ENCODE measurements at regions not wholly inside any gene's neighbourhood (a gene's known extent, or its start where the extent isn't known, plus 50 kb on each side); places are given as distances from the start of the nearest gene placed in this dataset.

- Histone ChIP-seq H3K36me3 (ENCODE audit: insufficient read depth) (no peaks in the 10 kb centered on the region), H3K9ac (no peak overlapping the region), H3K4me2 (no peak overlapping the region), H4K20me1 (ENCODE audit: insufficient read depth) (no peaks in the 10 kb centered on the region), H3K4me1 (ENCODE audit: low read depth, poor library complexity, severe bottlenecking) (no peaks in the 10 kb centered on the region), H2AFZ (ENCODE audit: low read depth) (no peak overlapping the region), H3K27me3 (ENCODE audit: insufficient read depth, low read depth) (no peaks in the 10 kb centered on the region), H3K27ac (no peak overlapping the region), H3K79me2 (ENCODE audit: insufficient read depth, low read depth) (no peaks in the 10 kb centered on the region), H3K4me3 (IDR thresholded peaks at IDR 0.05; ENCODE audit: insufficient read depth, low read depth, low read length) (no peak overlapping the region)
- TF ChIP-seq CTCF (conservative IDR thresholded peaks at IDR 0.05; ENCODE audit: low read depth, low read length), result no peak
These were observed 70.9 kb upstream of the GREM2 start for GRCh38 chr1:240682859-240683242.

- Histone ChIP-seq H3K36me3 (ENCODE audit: insufficient read depth) (no peaks in the 10 kb centered on the region), H3K79me2 (ENCODE audit: insufficient read depth, low read depth) (no peaks in the 10 kb centered on the region), H3K27ac (no peak overlapping the region), H2AFZ (ENCODE audit: low read depth) (no peak overlapping the region), H4K20me1 (ENCODE audit: insufficient read depth) (no peaks in the 10 kb centered on the region), H3K27me3 (ENCODE audit: insufficient read depth, low read depth) (no peaks in the 10 kb centered on the region), H3K4me2 (no peak overlapping the region), H3K9ac (no peak overlapping the region), H3K4me3 (IDR thresholded peaks at IDR 0.05; ENCODE audit: insufficient read depth, low read depth, low read length) (no peak overlapping the region), H3K4me1 (ENCODE audit: low read depth, poor library complexity, severe bottlenecking) (no peaks in the 10 kb centered on the region)
- no peak for TF ChIP-seq CTCF (conservative IDR thresholded peaks at IDR 0.05; ENCODE audit: low read depth, low read length)
These were observed 70.4 kb upstream of the GREM2 start for GRCh38 chr1:240682166-240682858.

- no peak overlapping the region for H3K9ac ChIP-seq
- H4K20me1 ChIP-seq (ENCODE audit: insufficient read depth), result no peaks in the 10 kb centered on the region
- no peak overlapping the region for H2AFZ ChIP-seq (ENCODE audit: low read depth)
- no peak overlapping the region for H3K4me3 ChIP-seq (IDR thresholded peaks at IDR 0.05; ENCODE audit: insufficient read depth, low read depth, low read length)
- no peaks in the 10 kb centered on the region for H3K4me1 ChIP-seq (ENCODE audit: low read depth, poor library complexity, severe bottlenecking)
- no peaks in the 10 kb centered on the region for H3K27me3 ChIP-seq (ENCODE audit: insufficient read depth, low read depth)
- H3K79me2 ChIP-seq (ENCODE audit: insufficient read depth, low read depth), result no peaks in the 10 kb centered on the region
- no peak overlapping the region for H3K4me2 ChIP-seq
- no peak for TF ChIP-seq CTCF (conservative IDR thresholded peaks at IDR 0.05; ENCODE audit: low read depth, low read length)
- no peak overlapping the region for H3K27ac ChIP-seq
- no peaks in the 10 kb centered on the region for H3K36me3 ChIP-seq (ENCODE audit: insufficient read depth)
These were observed 60.3 kb upstream of the GREM2 start for GRCh38 chr1:240672132-240672811.

GRCh38 chr1:240667351-240667750 lies 55.4 kb upstream of the GREM2 start:
- Histone ChIP-seq H3K4me1 (ENCODE audit: low read depth, poor library complexity, severe bottlenecking) (no peaks in the 10 kb centered on the region), H2AFZ (ENCODE audit: low read depth) (no peak overlapping the region), H3K79me2 (ENCODE audit: insufficient read depth, low read depth) (no peaks in the 10 kb centered on the region), H3K27ac (no peak overlapping the region), H3K27me3 (ENCODE audit: insufficient read depth, low read depth) (no peaks in the 10 kb centered on the region), H3K9ac (no peak overlapping the region), H3K36me3 (ENCODE audit: insufficient read depth) (no peaks in the 10 kb centered on the region), H3K4me2 (no peak overlapping the region), H3K4me3 (IDR thresholded peaks at IDR 0.05; ENCODE audit: insufficient read depth, low read depth, low read length) (no peak overlapping the region), H4K20me1 (ENCODE audit: insufficient read depth) (no peaks in the 10 kb centered on the region)
- TF ChIP-seq CTCF (conservative IDR thresholded peaks at IDR 0.05; ENCODE audit: low read depth, low read length), result no peak
